ENCODE measurements at regions not wholly inside any gene's neighbourhood (a gene's known extent, or its start where the extent isn't known, plus 50 kb on each side); places are given as distances from the start of the nearest gene placed in this dataset.
"Not testable (repeated sequence)": the region's sequence is repeated elsewhere in the genome, so short reads cannot be mapped to it uniquely, and the experiment has no call there.

- DNase-seq (ENCODE audit: low spot score) = no peak
Observed at GRCh38 chr16:5979905-5980550, 882.4 kb upstream of the EEF2KMT start.

- no peak for DNase-seq (ENCODE audit: low spot score)
Observed at GRCh38 chr16:5977329-5977728, 879.7 kb upstream of the EEF2KMT start.

- DNase-seq (ENCODE audit: low spot score) = no peak
Observed at GRCh38 chr16:5972747-5973146, 875.2 kb upstream of the EEF2KMT start.

GRCh38 chr16:5971924-5972323, 874.3 kb upstream of the EEF2KMT start:
- DNase-seq (ENCODE audit: low spot score) = no peak

- DNase-seq (ENCODE audit: low spot score) = no peak
Observed at GRCh38 chr16:5971106-5971505, 873.5 kb upstream of the EEF2KMT start.

- DNase-seq (ENCODE audit: low spot score) = no peak
Observed at GRCh38 chr16:5966004-5966403, 868.4 kb upstream of the EEF2KMT start.

GRCh38 chr16:5965321-5965720, 867.7 kb upstream of the EEF2KMT start:
- DNase-seq (ENCODE audit: low spot score) = no peak

GRCh38 chr16:5951486-5951885, 853.9 kb upstream of the EEF2KMT start:
- no peak for DNase-seq (ENCODE audit: low spot score)

- DNase-seq (ENCODE audit: low spot score) = no peak
Observed at GRCh38 chr16:5944971-5945370, 847.4 kb upstream of the EEF2KMT start.

- no peak for DNase-seq (ENCODE audit: low spot score)
Observed at GRCh38 chr16:5938607-5939006, 841.0 kb upstream of the EEF2KMT start.

- no peak for DNase-seq (ENCODE audit: low spot score)
Observed at GRCh38 chr16:5932906-5933305, 835.3 kb upstream of the EEF2KMT start.

- DNase-seq (ENCODE audit: low spot score) = no peak
Observed at GRCh38 chr16:5928476-5929065, 831.0 kb upstream of the EEF2KMT start.

- DNase-seq (ENCODE audit: low spot score) = no peak
Observed at GRCh38 chr16:5925850-5926249, 828.3 kb upstream of the EEF2KMT start.

- DNase-seq (ENCODE audit: low spot score) = no peak
Observed at GRCh38 chr16:5922686-5923085, 825.1 kb upstream of the EEF2KMT start.

- DNase-seq (ENCODE audit: low spot score) = no peak
Observed at GRCh38 chr16:5918567-5919130, 821.1 kb upstream of the EEF2KMT start.

- no peak for DNase-seq (ENCODE audit: low spot score)
Observed at GRCh38 chr16:5917436-5918195, 820.0 kb upstream of the EEF2KMT start.

GRCh38 chr16:5916711-5917191, 819.2 kb upstream of the EEF2KMT start:
- no peak for DNase-seq (ENCODE audit: low spot score)

GRCh38 chr16:5911241-5911640, 813.6 kb upstream of the EEF2KMT start:
- DNase-seq (ENCODE audit: low spot score) = no peak

- not testable (repeated sequence) for DNase-seq (ENCODE audit: low spot score)
Observed at GRCh38 chr16:5909556-5909955, 812.0 kb upstream of the EEF2KMT start.

GRCh38 chr16:5907544-5907943, 809.9 kb upstream of the EEF2KMT start:
- DNase-seq (ENCODE audit: low spot score) = no peak

GRCh38 chr16:5906351-5906750, 808.8 kb upstream of the EEF2KMT start:
- no peak for DNase-seq (ENCODE audit: low spot score)

- no peak for DNase-seq (ENCODE audit: low spot score)
Observed at GRCh38 chr16:5905935-5906334, 808.3 kb upstream of the EEF2KMT start.

- no peak for DNase-seq (ENCODE audit: low spot score)
Observed at GRCh38 chr16:5903832-5904231, 806.2 kb upstream of the EEF2KMT start.
